NCI-H2081 treated with DMSO at 0.1 percent for 48 hours (cell line): ENCODE measurements at regions not wholly inside any gene's neighbourhood (a gene's known extent, or its start where the extent isn't known, plus 50 kb on each side); places are given as distances from the start of the nearest gene placed in this dataset.
"Not testable (repeated sequence)": the region's sequence is repeated elsewhere in the genome, so short reads cannot be mapped to it uniquely, and the experiment has no call there.

ENCODE experiments used
- DNase-seq: peaks from one replicate; lab custom pipeline; 2025; lab: John Stamatoyannopoulos, UW

DNA sequence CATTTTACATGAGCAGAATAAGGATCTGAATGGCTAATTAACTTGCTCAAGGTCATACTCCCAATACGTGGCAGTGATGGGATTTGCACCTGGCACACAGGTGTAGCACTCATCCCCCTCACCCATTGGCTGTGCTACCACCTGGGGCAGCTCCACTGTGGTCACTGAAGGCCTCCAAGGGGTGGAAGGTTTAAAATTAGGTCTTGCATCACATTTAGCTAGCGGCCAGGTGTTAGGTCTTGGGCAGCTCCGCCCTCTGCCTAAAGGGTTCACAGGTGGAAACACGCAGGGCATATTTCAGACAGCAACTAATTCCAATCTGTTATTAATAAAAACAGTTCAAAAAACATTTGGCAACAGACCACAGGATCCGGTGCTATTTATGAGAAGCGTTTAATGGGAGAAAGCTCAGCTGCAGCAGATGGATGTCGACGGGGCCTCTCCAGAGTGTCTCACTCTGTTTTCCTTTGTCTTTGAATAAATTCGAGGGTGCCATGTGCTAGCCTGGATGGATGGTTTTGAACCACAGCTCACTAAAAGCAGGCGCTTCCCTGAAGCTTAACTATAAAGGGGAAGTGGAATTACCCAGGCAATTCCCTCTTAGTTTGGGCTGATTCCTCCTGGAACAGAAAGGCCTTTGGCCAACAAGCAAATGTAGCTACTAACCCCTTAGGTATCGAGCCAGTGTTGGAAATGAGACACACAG lies 1017.6 kb downstream of the TYW1 start:
- DNase-seq = no peak

DNA sequence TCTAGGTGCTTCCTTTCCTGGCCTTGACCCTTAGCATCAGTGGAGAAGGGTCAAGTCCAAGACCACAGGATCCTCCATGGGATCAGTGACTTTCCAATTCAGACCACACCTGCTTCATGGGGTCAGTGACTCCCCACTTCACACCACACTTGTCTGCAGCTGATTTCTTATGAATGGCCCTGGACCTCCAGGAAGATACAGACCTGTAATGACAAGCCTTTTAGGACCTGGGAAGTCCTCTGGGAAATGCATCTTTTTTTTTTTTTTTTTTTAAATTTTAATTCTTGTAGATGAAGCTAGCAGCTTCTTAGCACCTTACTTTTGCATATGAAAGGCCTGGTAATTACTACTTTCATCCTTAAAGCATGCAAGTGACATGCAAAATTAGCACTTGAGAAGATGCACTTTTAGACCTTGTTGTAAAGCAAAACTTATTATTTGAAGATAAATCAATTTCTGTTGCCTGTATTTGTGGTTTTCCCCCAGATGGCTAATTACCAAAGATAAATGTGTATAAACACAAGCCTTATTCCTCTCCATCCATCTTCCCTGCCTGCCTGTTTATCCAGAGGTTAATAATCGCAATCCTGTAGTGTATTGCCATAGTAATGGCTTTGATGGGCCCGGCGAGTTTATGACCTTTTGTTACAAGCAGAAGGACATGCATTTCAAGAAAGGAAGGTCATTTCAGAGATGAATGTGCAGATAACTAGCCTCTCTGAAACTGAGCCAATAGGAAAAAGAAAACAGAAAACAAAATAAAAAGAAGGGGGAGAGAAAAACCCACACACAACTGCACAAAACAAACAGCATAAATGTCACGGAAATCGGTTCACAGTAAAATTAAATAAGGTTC lies 1018.7 kb downstream of the TYW1 start:
- DNase-seq = no peak

DNA sequence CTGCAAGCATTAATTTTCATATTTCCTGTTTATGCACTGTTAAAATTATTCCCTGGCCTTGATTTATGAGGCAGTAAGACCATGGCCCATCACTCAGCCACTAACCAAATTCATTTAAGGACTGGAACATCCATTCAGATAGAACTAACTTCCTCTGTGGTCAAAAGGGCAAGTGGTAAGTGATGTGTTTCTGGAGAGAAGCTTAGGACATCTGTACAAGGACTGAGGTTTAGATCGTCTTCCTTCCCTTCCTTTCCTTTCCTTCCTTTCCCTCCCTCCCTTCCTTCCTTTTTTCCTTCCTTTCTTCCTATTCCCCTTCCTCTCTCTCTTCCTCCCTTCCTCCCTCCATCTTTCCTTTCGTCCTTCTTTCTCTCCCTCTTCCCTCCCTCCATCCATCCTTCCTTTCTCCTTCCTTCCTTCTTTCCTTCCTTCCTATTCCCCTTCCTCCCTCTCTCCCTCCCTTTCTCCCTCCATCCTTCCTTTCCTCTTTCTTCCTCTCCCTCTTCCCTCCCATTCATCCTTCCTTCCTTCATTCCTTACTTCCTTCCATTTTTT lies 1019.4 kb downstream of the TYW1 start:
- DNase-seq = no peak

DNA sequence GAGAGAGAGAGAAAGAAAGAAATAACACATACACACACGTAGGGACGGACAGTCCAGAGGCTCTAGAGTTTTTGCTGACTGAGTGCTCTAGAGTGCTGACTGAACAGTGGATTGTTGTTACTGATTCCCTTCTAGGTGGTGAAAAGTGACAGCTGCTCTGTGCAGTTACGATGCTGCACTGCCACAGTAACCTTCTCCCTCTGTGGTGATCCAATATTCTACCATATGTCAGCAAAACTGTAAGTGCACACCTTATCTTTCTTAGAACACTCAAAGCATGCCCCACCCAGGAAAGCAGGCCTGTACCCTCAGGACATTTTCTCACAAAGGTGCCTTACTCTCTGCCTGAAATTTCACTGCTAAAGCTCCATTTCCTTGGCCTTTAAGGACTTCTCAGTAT lies 1023.5 kb downstream of the TYW1 start:
- no peak for DNase-seq

DNA sequence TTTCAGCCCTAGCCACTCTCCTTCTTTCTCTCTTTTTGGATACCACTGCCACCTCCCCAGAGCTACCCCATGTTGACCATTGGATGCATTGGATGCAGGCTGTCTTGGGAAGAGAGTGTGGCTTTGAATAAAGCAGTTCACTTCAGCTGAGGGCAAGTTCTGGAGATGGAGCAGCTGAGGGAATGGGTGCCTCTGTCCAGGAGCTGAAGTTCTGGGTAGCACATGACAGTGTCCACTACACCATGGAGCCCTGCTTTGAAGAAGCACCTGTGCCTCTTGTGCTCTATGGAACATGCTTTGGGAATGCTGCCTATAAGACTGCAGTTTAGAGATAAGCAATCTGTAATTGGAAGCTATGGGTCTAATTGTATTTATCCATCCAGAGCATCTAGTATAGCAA lies 1028.7 kb downstream of the TYW1 start:
- no peak for DNase-seq

DNA sequence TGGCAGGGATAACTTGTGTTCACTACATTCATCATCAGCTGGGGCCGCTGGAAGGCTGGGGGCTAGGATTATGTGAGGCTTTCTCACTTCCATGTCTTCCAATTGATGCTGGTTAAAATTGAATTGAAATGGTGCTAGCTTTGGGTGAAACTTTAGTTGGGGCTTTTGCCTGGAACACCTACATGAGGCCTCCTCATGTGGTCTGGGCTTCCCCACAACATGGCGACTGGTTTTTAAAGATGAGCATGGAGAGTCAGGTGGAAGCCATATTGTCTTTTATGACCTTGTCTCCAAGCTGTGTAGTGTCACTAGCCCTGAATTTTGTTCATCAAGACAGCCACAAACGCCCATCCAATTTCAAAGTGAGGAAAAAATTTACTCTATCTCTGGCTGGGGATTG lies 1033.9 kb downstream of the TYW1 start:
- no peak for DNase-seq

DNA sequence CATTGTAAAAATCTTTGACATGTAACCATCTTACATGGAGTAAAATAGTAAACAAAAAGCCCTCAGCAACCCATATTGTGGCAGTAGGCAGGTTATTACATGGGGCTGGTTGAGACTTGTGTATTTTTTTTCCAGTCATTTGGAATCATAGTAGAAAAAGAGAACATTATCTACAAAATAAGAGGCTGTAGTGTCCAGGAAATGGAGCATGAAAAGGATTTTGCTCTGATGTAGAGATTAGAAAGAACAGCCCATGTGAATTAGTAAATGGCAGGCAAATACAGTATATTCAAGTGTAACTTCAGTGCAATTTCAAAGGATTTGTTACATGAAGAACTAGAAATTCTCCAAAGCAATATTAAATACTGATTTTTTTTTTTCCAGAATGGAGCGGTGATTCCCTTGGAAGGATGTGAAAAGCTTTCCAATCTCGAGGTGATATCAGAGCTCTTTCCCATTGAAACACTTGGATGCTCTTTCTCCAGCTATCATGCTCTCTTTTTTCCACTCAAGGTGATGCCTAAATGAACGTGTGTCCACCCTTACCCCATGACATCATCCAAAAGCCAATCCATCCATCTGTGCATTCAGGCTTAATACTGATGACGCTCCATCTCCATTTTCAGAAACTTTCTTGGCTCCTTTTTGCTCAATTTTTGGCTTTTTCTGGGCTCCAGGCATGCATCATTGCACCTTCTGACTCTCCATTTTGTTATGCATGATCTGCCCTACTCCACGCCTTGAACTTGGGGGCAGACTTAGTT lies 1034.7 kb downstream of the TYW1 start:
- no peak for DNase-seq

DNA sequence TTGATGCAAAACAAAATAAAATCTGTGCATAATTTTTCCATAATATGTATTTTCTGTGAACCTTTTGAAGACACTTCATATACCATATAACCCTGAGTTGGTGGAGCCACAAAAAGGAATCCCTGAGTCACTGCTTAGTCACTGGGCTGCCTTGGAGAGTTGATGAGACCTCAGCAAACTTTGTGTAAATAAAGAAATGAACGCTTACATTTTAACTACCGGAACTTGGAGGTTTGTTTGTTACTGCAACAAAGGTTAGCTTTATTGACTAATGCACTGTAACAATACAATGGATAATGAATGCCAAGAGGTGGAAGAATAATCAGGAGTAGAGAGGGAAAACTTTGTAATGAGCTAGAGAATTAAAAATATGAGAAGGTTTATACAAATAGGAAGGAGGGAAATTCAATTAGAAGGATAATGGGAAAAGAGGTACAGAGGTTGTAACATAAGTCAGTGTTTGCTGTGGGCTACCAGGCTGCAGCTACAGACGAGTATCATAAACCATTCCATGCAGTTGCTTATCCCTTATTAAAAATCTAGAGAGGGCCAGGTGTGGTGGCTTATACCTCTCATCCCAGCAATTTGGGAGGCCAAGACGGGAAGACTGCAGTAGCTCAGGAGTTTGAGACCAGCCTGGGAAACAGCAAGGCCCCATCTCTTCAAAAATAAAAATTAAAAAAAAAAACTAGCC lies 1042.1 kb downstream of the TYW1 start:
- DNase-seq = no peak

DNA sequence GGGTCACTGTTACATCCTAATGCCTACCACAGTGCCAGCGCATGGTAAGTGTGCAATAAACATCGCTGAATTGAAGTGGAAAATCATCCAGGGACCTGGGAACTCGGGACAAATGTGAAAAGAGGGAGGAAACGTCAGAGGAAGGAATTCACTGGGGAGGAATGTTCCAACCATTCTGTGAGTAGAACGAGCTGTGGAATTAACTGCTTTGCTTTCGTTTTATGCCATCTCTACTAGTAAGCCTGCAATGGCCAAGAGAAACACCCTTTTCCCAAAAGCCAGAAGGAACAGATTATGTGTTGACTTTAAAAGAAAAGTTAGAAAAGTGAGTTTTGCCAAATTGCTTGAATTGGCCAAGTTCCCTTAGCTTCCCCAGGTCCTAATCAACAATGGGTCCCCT lies 1044.9 kb downstream of the TYW1 start:
- no peak for DNase-seq

DNA sequence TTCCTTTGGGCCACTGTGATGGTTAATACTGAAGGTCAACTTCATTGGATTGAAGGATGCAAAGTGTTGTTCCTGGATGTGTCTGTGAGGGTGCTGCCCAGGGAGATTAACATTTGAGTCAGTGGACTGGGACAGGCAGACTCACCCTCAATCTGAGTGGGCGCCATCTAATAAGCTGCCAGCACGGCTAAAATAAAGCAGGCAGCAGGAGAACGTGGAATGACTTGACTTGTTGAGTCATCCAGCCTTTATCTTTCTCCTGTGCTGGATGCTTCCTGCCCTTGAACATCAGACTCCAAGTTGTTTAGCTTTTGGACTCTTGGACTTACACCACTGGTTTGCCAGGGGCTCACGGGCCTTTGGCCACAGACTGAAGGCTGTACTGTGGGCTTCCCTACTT lies 1046.9 kb downstream of the TYW1 start:
- DNase-seq = no peak

DNA sequence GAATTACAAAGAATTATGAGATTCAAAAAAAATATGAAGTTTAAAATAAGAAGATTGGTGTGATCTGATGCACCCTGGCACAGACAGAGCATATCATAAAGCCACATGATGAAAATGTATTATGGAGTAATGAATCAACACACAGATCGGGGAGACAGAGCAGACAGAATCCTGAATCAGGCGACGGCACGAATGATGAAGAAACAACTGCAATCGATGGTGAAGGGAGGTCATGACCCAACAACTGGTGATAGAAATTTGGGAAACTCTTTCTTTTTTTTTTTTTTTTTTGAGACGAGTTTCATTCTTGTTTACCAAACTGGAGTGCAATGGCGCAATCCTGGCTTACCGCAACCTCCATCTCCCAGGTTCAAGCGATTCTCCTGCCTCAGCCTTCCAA lies 1054.0 kb downstream of the TYW1 start:
- no peak for DNase-seq

DNA sequence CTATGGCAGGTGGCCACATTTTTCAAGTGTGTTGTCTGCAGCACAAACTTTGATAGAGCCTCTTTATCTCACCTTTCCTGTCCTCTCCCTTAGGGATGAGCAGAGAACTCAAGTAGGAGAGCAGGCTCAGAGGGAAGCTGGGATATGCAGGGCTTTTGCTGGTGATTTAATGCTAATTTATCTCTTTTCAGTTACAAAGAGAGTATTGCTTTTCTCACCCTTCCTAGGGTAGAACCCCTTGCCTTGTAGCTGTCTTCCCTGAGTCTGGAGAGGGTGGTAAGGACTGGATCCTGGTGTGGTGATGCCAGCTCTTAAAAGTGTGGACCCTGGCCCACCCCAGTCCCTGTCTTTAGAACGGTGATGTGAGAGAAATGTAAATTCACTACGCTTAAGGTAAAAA lies 1061.4 kb downstream of the TYW1 start:
- no peak for DNase-seq

DNA sequence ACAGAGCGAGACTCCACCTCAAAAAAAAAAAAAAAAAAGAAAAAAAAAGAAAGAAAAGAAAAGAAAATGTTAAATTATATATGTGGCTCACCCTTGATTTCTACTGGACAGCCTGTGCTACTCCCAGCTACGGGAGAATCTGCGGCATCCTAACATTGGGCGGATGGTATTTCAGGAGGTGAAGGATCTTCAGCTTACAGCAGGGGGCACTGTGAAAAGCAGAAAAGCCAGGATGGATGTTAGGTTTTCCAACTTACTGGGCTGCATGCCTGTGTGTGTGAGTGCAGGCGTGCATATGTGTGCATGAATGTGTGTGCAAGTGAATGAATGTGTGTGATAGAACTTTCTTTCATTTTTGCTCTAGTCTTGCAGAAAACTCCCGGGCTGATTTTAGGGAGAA lies 1066.5 kb downstream of the TYW1 start:
- no peak for DNase-seq

DNA sequence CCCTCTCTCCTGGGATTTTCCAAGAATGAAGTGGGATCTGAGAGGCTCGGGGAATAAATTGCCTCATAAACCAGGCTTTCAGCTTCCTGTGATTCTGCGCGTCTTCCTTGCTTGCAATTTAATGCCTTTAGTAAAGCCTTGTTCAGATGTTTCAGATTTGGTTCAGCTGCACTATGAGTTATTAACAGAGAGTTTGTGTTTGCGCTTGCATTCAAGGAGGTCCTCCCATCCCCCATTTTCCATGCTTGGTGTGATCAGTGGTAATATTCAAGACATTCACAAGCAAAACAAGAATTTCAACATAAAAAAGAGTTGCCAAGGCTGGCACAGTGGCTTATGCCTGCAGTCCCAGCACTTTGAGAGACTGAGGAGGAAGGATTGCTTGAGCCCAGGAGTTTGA lies 1068.9 kb downstream of the TYW1 start:
- DNase-seq = no peak

DNA sequence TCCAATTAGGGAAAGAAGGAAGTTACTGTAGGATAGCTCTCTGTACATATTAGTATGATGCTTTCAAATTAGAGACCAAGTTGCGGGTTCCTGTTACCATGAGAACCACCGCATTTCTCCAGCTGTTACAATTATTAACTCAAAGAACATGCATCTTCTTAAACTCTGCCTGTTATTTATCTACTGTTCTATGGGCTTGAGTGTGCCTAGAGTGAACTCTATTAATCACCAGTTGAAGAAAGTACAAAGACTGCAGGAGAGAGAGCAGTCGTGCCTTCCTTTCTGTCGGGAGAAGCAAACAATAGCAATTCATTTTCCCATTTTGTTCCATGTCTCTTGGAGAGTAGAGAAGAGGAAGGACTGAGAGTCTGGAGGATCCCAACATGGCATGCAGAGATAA lies 1071.2 kb downstream of the TYW1 start:
- no peak for DNase-seq

DNA sequence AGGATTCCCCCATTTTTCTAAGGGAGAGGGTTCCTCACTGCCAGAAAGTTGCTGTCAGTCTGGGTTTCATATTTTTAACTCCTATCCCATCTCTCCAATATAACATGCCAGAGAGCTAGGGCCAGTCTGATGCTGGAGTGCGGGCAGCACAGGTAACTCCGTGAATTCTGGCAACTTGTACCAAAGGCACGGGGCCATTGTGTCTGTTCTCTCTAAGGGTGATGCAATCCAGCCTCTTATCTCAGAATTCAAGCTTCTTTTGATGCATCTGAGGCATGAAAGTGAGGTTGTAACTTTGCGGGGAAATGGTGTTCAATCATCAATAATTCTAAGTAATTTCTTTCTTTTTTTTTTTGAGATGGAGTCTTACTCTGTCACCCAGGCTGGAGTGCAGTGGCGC lies 1074.4 kb downstream of the TYW1 start:
- DNase-seq = no peak

DNA sequence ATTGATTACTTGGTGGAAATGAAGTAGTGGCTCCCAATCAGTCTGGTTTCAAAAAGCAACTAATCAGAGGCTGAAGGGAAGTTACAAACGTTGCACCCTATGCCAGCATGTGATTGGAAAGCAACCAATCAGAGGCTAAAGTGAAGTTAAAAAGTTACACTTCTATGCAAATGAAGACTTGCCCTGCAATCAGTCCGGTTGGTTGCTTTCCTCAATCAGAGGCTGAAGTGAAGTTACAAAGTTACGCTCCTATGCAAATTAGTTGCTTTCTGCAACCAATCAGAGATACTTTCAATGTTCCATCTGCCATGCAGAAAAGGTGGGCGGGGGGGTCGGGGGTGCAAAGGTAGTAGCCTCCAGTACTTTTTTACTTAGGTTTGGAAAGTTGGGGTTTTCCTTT lies 1077.1 kb downstream of the TYW1 start:
- DNase-seq = no peak

DNA sequence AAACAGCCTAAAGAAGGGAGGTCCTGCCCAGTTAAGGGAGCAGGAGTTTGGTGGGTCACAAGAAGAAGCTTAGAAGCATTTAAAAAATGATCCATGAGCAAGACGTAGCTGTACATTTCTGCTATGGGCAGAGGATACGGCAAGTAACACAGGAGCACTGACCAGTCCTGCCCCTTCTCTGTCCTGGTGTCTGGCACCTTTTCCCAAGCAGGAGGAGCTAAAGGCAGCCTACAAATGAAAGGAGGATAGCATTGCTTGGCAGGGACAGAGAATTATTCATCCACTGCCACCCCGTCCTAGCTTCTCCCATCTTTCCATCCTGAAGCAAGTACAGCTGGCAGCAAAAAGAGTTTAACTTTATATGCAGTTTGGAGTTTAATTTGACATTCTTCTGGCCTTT lies 1077.6 kb downstream of the TYW1 start:
- DNase-seq = no peak

DNA sequence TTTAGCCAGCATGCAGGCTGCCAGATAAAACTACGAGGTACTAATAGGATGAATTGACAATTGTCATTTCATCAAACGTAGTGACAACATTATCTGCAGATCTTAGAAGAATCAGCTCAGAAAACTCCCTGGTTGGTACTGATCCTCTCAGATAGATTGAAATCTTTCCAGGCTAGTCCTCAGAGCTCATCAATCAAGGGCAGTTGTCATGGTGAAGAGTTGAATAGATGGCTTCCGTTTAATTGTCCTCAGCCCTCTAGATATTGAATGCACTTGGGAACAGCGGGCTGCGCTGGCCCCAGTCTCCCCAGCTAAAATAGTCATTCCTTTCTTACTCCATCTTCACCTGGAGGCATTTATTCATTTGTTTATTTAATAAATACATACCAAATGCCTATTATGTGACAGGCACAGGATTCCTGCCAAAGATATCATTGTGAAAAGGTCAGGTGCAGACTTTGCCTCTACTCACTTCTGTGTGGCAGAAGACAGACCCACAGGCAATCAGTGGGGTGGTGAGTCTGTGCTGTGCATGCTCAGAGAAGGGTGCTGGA lies 1081.6 kb downstream of the TYW1 start:
- no peak for DNase-seq

DNA sequence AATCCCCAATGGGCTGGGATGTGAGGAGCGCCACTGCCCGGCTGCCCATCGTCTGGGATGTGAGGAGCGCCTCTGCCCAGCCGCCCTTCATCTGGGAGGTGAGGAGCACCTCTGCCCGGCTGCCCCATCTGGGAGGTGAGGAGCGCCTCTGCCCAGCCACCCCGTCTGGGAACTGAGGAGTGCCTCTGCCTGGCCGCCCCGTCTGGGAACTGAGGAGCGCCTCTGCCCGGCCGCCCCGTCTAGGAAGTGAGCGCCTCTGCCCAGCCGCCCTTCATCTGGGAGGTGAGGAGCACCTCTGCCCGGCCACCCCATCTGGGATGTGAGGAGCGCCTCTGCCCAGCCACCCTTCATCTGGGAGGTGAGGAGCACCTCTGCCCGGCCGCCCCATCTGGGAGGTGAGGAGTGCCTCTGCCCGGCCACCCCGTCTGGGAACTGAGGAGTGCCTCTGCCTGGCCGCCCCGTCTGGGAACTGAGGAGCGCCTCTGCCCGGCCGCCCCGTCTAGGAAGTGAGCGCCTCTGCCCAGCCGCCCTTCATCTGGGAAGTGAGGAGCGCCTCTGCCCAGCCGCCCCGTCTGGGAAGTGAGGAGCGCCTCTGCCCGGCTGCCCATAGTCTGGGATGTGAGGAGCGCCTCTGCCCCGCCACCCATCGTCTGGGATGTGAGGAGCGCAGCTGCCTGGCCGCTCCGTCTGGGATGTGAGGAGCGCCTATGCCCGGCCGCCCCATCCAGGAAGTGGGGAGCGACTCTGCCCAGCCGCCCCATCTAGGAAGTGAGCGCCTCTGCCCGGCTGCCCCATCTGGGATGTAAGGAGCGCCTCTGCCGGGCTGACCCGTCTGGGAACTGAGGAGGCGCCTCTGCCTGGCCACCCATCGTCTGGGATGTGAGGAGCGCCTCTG lies 1085.7 kb downstream of the TYW1 start:
- not testable (repeated sequence) for DNase-seq
